ENCODE measurements at regions not wholly inside any gene's neighbourhood (a gene's known extent, or its start where the extent isn't known, plus 50 kb on each side); places are given as distances from the start of the nearest gene placed in this dataset.

GRCh38 chr5:68730220-68730978, 363.4 kb upstream of the SLC30A5 start (continued):
- no peak for TF ChIP-seq FUS (optimal IDR thresholded peaks at IDR 0.05; ENCODE audit: low read depth, low read length)
- TF ChIP-seq FOXJ3 (CRISPR knock-in tag; IDR thresholded peaks at IDR 0.05), result no peak
- no peak for TF ChIP-seq PRDM10 (IDR thresholded peaks at IDR 0.05; ENCODE audit: partially characterized antibody)
- TF ChIP-seq CBX2 (IDR thresholded peaks at IDR 0.05; ENCODE audit: insufficient read depth, low read length, poor library complexity, severe bottlenecking), result no peak
- TF ChIP-seq ZNF584 (CRISPR knock-in tag; IDR thresholded peaks at IDR 0.05; ENCODE audit: low read depth), result peak; percentile 54; the same call in 1 of the 2 replicates
- peak; percentile 48; the same call in 1 of the 2 replicates for TF ChIP-seq GABPA (tag; conservative IDR thresholded peaks at IDR 0.05; ENCODE audit: low read depth)
- TF ChIP-seq TAF9B (IDR thresholded peaks at IDR 0.05; ENCODE audit: partially characterized antibody), result no peak
- TF ChIP-seq MBD1 (CRISPR knock-in tag; IDR thresholded peaks at IDR 0.05), result no peak
- TF ChIP-seq POU5F1 (IDR thresholded peaks at IDR 0.05; ENCODE audit: borderline replicate concordance, low read depth, low read length, partially characterized antibody), result no peak
- no peak for TF ChIP-seq GTF2A2 (tag; IDR thresholded peaks at IDR 0.05)
- peak; percentile 94 for TF ChIP-seq JUND (IDR thresholded peaks at IDR 0.05; ENCODE audit: borderline replicate concordance, low read depth, low read length)
- peak; percentile 96; the same call in 2 of the 3 replicates for TF ChIP-seq JUND (tag; IDR thresholded peaks at IDR 0.05; ENCODE audit: borderline replicate concordance, low read depth, low read length)
- TF ChIP-seq ATF7 (IDR thresholded peaks at IDR 0.05), result peak; percentile 98
- peak; percentile 45; the same call in 1 of the 2 replicates for TF ChIP-seq BACH1 (tag; IDR thresholded peaks at IDR 0.05)
- TF ChIP-seq ZKSCAN8 (CRISPR knock-in tag; IDR thresholded peaks at IDR 0.05), result peak; percentile 54; the same call in 1 of the 2 replicates
- TF ChIP-seq CREM (IDR thresholded peaks at IDR 0.05; ENCODE audit: low read depth), result no peak
- no peak for TF ChIP-seq SREBF1 (IDR thresholded peaks at IDR 0.05; ENCODE audit: borderline replicate concordance, low read depth, low read length)
- no peak for TF ChIP-seq ZNF274 (IDR thresholded peaks at IDR 0.05; ENCODE audit: borderline replicate concordance, low read depth, low read length)
- TF ChIP-seq ARID3A (IDR thresholded peaks at IDR 0.05; ENCODE audit: borderline replicate concordance, low read depth, low read length), result no peak
- no peak for TF ChIP-seq ZNF263 (CRISPR knock-in tag; IDR thresholded peaks at IDR 0.05; ENCODE audit: borderline replicate concordance)

Data from K562 (cell line).